HG03039 (cell line): ENCODE measurements at regions not wholly inside any gene's neighbourhood (a gene's known extent, or its start where the extent isn't known, plus 50 kb on each side); places are given as distances from the start of the nearest gene placed in this dataset.

ENCODE experiments used
- ATAC-seq: cut with Tn5 transposase; IDR thresholded peaks from one replicate; pipeline ENCODE4 v1.9.1; 2021; ENCODE audit warnings: mild to moderate bottlenecking, moderate library complexity; ENCODE audit not compliant: unreplicated experiment

- ATAC-seq = no peak
Measured at GRCh38 chr19:28289295-28290063, 923.5 kb downstream of the UQCRFS1 start.

DNA sequence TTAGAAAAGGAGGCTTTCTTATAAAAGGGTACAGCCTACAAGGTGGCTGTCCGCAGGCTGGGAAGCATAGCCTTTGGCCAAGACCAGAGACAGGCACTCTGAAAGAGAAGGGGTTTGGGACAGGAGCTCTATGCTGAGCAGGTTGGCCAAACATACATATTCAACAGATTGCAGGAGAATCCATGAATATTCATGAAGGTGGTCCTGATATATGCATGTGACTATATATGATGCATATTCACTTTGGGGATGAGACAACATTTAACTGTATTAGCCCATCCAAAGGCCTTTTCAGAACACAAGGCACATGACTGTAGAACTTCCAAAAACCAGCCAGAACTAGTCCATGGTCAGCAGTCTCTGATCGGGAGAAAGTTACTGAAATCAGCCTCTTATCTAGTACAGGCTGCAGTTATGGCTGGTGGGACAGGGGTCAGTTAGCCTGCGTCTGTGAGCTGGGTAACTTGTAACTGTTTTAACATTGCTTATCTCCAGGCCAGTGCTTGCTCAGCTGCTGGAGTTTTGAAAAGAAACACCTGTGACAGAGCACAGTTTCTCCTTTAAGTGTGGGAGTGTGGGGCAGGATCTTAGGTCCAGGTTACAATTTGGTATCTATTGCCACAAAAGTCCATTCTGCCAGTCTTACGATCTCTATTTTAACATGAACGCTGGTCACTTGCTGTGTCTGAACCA lies 924.2 kb downstream of the UQCRFS1 start:
- no peak for ATAC-seq

DNA sequence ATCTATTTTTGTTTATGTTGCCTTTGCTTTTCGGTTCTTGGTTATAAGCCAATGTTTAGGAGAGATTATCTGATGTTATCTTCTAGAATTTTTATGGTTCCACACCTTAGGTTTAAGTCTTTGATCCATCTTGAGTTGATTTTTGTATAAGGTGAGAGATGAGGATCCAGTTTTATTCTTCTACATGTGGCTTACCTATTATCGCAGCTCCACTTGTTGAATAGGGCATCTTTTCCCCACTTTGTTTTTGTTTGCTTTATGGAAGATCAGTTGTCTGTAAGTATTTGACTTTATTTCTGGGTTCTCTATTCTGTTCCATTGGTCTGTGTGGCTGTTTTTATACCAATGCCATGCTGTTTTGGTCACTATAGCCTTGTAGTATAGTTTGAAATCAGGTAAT lies 927.0 kb downstream of the UQCRFS1 start:
- ATAC-seq = no peak

- ATAC-seq = no peak
Measured at GRCh38 chr19:28285078-28285477, 927.9 kb downstream of the UQCRFS1 start.

GRCh38 chr19:28284389-28284788 lies 928.6 kb downstream of the UQCRFS1 start:
- ATAC-seq = no peak

GRCh38 chr19:28283592-28283991 lies 929.4 kb downstream of the UQCRFS1 start:
- ATAC-seq = no peak

- no peak for ATAC-seq
Measured at GRCh38 chr19:28281676-28282075, 931.3 kb downstream of the UQCRFS1 start.

DNA sequence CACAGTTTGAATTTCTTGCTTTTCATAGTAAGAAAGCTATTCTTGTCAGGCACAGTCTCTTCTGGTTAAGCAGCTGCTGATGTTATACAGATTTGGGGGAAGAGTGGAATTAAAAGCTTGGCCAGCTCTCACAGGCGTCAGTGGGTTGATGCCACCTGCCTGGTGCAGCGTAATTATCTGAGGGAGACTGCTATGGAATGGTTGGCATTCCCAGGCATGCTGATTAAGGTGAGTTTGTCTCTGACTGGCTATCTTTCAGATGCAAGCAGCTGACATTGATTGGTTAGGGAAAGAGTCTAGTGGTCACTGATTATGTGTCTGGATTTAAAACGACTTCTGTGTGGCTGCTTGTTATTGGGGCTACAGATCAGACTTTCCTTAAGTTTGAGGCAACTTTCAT lies 948.4 kb downstream of the UQCRFS1 start:
- ATAC-seq = no peak

- no peak for ATAC-seq
Measured at GRCh38 chr19:28258829-28259228, 954.1 kb downstream of the UQCRFS1 start.

GRCh38 chr19:28257396-28257795 lies 955.6 kb downstream of the UQCRFS1 start:
- ATAC-seq = no peak

GRCh38 chr19:28247243-28247642 lies 965.7 kb downstream of the UQCRFS1 start:
- no peak for ATAC-seq

GRCh38 chr19:28245937-28246336 lies 967.0 kb downstream of the UQCRFS1 start:
- ATAC-seq = no peak

- no peak for ATAC-seq
Measured at GRCh38 chr19:28244966-28245365, 968.0 kb downstream of the UQCRFS1 start.

DNA sequence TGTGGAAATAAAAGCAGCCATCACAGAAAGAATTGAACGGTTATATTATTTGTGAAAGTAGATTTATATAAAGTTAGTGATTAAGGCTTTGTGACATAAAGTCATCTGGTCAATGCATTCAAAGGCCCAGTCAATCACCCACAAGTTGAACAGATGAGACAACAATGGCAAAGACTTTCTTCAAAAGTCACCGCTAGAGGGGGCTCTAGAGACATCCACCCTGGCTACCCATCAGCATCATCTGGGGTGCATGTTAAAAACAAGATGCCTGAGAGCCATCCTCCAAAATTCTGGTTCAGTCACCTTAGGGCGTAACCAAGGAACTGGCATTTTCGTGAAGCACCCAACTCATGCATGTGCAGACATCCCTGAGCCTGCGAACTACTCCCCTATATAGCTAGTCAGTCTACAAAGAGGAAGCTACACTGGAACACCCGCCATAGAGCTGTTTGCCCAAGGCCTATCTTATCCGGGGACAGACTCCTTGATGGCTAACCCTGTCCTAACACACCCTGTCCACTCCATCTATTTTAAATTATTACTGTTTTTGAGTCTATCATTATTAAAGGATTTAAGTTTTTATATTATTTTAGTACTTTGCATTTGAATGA lies 970.5 kb downstream of the UQCRFS1 start:
- ATAC-seq = no peak

DNA sequence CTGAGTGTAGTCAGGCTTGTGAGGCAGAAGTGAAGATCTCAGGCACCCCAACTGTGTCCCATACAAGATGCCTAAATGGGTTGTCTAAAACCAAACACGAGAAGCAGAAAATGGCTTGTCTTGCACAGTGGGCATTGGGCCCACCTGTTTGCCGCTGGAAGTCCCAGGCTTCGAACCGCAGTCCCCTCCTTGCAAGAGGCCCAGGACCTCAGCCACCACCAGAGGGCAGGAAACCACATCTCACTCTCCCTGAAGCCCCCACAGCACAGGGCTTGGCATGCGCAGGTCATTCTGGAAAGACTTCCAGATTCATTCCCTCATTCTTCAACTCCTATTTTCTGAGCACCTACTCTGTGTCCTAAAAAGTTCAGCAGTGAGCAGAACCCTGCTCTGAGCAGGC lies 973.7 kb downstream of the UQCRFS1 start:
- ATAC-seq = no peak

GRCh38 chr19:28238270-28238820 lies 974.6 kb downstream of the UQCRFS1 start:
- ATAC-seq = no peak

- no peak for ATAC-seq
Measured at GRCh38 chr19:28235606-28236125, 977.3 kb downstream of the UQCRFS1 start.

DNA sequence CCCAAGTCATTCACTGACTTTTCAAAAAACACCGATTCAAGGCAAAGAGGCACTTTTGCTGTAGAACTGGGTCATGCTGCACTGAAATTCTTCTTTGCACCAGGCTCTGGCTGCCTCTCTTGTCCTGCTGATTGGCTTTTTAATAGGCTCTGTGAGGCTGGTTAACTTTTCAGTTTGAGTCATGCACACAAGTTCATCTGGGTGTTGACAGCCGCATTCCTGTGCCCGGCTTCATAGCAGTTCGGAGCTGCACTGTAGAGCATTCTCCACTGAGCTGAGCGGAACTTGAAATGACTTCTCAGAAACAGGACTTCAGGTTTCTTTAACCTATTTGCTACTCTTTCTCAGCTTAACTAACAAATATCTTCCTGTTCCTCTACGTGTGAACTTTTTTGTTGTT lies 978.3 kb downstream of the UQCRFS1 start:
- ATAC-seq = no peak

GRCh38 chr19:28228854-28229253 lies 984.1 kb downstream of the UQCRFS1 start:
- ATAC-seq = no peak

- no peak for ATAC-seq
Measured at GRCh38 chr19:28224441-28224840, 988.5 kb downstream of the UQCRFS1 start.

DNA sequence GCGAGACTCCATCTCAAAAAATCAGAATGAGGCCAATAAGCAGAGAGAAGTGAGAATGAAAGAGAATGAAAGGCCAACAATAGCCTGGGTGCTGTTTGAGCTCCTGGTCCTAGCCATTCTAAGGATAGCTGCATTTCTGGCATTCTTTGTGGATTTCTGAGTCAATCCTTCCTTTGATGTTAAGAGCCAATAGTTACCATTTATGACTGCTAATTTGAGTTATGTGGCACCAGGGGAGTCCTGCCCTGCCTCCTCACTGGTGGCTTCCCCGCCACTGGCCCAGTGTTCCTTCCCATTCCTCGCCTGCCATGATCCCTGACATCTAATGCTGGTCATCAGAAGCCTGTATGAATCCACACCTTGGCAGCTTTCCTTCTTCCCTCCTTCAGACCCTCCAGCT lies 991.2 kb downstream of the UQCRFS1 start:
- no peak for ATAC-seq

- ATAC-seq = no peak
Measured at GRCh38 chr19:28218728-28219127, 994.2 kb downstream of the UQCRFS1 start.
